IPS DF 4.7 (cell line): ENCODE measurements at regions not wholly inside any gene's neighbourhood (a gene's known extent, or its start where the extent isn't known, plus 50 kb on each side); places are given as distances from the start of the nearest gene placed in this dataset.

Source experiments
- DNase-seq: peaks from one replicate; pipeline ENCODE4 v3.0.0-alpha.2; 2013; ENCODE audit warnings: low spot score; ENCODE audit errors: extremely low read depth

GRCh38 chr10:64070241-64070640, 549.0 kb downstream of the REEP3 start:
- no peak for DNase-seq

DNA sequence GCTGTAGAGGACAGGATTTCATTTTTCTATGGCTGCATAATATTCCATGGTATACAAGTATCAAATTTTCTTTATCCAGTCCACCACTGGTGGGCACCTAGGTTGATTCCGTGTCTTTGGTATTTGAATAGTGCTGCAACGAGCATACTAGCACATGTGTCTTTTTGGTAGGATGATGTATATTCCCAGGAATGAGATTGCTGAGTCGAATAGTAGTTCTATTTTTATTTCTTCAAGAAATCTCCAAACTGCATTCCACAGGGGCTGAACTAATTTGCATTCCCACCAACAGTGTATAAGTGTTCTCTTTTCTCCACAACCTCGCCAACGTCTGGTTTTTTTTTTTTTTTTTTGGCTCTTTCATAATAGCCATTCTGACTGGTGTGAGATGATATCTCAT, 550.0 kb downstream of the REEP3 start:
- DNase-seq, result no peak

DNA sequence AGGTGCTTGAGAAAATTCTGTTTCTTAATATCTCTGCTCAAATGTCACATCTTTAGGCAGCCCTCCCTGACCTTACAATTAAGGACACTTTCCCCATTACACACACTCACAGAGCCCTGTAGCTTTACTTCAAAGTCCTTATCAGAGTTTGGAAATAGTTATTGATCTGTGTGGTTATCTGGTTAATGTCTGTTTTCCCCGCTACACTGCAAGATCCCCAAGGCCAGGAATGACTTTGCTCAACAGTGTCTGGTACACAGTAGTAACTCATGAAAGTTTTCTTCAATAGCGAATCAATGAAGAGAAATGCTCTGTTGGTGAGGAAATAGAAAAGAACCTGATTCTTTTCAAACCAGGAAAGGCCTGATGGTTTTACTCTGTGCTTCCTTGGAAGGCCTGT, 554.4 kb downstream of the REEP3 start:
- DNase-seq, result no peak

DNA sequence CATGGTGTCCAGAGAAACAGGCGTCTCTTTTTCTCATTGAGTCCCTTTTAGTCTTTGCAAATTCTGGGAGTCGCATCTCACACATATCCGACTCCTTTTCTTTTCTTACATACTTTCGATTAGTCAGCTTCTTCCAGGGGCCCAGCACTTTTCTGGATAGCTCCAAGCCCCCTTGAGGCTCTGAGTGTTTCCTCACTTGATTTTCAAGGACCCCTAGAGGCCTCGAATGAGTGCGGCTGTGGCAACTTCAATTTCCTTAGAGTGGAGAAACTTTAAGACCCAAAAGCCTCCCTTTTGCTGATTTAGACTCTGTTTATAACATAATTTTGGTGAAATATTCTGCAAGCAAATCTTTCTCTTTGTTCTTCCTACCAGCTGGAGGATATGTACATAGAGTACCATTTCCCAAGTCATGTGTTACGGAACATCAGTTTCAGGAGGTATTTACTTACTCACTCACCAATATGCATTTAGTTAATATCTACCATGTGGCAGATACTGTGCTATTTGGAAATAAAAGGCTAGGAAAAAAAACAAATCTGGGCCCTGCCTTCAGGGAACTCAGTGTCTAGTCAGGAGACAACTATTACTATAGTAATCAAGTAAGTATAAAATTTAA, 555.2 kb downstream of the REEP3 start:
- no peak for DNase-seq

GRCh38 chr10:64079341-64079740, 558.1 kb downstream of the REEP3 start:
- no peak for DNase-seq

DNA sequence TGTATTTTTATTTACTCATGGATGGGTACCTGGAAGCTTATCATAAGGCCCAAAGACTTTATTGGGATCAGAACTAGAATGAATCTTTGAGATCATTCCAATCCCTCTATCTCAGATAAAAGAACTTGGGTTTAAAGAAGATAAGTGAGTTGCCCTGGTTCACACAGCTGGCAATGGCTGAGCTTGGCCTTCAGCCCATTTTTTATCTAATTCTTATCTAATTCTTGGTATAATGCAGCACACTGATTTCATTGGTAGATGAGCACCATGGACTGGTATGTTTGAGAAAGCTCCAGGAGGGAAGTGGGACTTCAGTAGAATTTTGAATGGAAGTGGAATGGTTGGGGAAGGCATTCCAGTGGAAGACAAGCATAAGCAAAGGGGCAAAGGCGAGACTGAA, 558.9 kb downstream of the REEP3 start:
- no peak for DNase-seq

- no peak for DNase-seq
Measured at GRCh38 chr10:64081947-64082482, 560.8 kb downstream of the REEP3 start.

DNA sequence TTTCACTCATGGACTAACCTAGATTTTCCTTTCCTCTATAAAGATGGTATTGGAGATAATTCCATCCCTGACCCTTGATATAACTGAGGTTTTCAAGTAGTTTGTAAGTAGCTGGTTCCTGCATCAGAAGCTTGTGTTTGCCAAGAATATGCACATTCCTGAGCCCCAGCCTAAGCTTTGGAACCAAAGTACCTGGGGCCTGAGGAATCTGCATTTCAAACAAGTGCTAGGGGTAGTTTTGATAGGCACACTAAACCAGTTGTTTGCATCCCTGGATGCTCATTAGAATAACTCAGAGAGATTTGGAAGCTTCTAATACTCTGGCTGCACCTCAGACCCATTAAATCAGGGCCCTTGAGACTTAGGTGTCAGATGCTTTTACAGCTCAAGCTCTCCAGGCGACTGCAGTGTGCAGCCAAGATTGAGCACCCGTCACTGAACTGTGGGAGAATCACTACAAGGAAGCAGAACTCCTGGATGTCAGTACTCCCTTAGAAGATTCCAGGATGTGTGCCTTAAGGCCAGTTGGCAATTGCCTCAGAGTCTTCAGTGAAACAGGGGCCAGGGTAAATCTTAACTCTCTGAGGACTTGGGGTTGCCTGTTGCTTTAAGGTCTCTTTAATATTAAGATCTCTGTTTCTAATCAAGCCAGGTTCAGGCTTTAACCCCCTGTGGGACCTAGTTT, 565.0 kb downstream of the REEP3 start:
- DNase-seq, result peak; percentile 44

DNA sequence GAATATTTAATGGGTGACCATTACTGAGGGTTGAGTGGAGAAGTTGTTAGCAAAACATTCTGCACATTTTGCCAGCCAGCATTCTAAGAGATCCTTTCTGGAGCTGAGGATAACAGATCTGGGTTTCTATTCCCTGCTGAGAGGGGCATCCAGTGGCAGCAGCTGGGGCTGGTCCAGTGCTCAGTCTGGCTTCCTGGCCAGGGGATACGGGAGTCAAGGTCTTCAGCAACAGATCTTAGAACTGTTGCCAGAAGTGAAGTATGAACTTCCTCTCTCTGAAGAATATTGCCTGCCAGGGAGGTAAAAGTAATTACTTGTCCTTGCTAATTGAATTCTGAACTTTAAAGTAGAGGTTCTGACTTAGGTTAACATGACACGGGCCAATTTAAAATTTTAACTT, 568.4 kb downstream of the REEP3 start:
- no peak for DNase-seq

- no peak for DNase-seq
Measured at GRCh38 chr10:64090865-64091264, 569.7 kb downstream of the REEP3 start.

- no peak for DNase-seq
Measured at GRCh38 chr10:64091897-64092296, 570.7 kb downstream of the REEP3 start.

DNA sequence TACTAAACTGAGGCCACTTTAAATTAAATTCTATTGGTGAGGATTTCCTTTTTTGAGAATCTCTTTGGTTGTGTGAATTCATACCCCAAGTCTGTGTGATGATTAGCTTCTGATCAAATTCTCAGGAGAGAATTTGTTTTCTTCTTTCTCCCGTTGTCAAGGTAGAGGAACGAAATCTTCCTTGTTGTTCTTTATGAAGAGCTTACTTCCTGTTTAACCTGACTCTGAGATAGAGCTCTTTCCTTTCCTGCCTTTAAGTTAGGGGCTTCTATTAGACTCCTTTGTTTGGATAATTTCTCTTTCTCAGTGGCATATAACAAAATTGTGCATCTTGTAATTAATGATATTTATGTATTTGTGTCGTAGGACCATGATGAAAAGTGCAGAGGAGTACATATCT, 572.1 kb downstream of the REEP3 start:
- no peak for DNase-seq

DNA sequence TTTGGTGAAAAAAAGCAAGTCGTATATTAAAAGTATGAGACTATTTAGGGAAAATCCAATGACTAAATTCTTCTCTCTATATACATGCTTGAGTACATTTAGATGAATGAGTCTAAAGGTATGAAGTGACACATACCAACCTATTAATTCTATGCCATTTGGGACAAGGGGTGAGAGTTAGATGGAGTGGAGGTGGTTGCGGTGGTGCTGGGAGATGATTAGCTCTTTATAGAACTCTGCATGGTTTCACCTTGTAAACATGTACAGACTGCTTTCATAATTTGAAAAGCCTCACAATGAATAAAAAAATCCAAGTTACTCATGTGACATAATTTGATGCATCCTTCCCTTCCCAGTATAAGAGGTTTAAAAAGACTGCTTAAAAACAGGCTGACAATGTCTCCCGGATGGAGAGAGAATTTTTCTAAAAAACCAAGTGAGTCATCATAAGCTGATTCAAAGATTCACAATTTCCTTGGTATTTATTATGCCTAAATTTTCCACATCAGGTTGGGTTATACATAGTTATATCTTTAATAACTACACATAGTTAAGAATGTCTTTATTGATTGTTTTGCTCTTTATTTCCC, 572.8 kb downstream of the REEP3 start:
- DNase-seq, result no peak

GRCh38 chr10:64096941-64097340, 575.7 kb downstream of the REEP3 start:
- DNase-seq, result no peak

DNA sequence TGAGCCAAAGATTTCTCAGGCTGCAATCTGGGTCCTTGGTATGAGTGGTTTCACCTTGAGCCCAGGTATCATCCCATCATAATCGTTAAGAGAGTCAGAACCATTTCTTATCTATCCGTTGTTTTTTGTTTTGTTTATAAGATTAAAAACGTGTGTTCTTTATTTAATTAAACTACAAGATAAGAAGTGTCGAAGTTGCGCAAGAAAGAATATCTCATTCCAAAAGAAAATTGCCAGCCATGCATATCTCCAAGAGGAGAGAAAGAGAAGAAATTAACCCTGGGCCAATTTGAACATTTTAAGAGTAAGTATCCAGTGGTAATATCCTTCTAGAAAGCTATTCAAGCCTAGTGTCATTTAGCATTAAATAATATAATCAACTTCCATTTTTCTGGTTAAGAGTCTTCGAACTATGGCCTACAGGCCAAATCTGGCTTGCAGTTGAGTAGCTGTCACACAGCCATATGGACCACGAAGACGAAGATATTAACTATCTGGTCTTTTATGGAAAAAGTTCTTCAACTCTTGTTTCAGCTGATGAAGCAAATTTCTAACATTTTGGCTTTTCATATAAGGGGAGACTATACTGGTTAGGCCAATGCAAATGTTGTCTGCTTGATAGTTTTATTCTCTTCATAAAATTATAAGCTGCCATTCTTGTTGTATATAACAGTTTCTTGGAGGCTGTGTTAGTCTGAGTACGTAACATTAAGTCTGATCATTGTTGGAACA, 576.4 kb downstream of the REEP3 start:
- no peak for DNase-seq

GRCh38 chr10:64098994-64099393, 577.8 kb downstream of the REEP3 start:
- DNase-seq, result no peak

DNA sequence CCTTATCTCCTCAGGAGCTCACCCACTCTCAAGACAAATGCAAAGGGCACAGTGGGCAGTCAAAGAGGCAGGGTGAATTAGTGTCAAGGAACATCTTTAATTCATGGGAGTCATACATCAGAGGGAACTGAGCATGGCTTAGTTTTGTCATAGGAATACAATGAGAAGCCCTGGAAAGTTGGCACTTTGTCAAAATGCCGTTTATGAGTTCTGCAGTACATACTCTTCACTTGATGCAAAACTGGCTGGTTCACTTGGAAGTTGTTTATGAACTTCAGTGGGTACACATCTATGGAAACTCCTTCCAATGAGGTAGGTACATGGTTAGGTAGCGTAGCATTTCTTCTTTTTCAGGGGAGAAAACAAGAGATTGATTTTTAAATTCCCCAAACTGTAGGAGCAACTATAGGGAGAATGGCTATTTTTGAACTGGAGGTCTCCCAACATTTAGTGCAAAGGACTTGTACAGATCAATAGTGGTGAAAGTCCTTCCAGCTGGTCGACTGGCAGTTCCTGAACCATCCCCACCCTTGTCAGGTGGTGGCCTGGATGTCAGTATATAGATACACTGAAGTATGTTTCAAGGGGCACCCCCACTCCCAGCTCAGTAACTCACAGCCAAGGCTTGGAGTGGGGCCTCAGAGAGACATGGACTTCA, 580.5 kb downstream of the REEP3 start:
- DNase-seq, result no peak

DNA sequence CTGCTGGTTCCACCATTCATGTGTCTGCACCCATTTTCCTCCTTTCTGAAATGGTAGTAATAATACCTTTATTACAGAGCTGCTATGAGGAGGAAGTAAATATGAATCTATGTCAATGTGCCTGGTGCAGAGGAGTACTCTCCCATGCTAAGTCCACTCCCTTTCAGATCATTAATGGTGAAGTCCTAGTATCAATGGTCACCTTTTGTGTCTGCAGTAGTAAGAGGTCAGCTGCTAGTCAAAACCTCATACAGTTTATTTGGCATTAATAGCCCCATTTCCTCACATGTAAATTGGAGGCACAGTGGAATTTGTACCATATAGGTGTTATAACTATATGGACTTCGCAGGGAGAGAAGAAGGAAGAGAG, 581.0 kb downstream of the REEP3 start:
- no peak for DNase-seq

GRCh38 chr10:64102916-64103315, 581.7 kb downstream of the REEP3 start:
- DNase-seq, result no peak

DNA sequence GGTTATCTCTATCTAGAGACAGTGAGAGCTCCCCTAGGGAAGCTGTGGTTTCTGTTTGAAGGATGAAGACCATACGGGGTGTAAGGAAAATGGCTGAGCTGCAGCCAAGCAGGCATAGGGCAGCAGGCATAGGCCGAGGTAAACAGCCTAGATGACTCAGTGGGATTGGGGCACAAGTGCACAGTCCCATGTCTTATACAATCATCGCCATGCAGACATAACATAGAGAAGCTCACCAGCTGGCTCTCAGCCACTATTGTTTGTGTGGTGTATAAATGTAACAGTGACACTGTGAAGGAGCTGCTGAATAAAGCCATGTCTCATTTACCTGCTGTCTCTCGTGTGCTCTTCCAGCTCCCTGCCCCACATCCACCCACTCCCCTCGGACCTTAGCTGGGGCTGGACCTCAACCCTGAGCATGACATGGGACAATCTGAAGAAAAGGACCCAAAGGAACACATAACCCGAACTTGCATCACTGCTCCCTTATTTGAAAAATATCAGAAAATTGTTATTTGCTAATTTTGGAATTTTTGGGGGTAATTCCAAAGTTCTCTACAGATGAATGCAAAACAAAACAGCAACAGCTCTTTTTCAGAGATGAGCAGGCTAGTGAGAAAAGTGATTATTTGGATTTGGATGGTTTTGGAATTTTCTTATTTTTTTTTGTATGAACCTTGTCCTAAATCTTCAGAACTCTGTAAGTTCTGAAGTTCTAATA, 582.7 kb downstream of the REEP3 start:
- DNase-seq, result no peak

DNA sequence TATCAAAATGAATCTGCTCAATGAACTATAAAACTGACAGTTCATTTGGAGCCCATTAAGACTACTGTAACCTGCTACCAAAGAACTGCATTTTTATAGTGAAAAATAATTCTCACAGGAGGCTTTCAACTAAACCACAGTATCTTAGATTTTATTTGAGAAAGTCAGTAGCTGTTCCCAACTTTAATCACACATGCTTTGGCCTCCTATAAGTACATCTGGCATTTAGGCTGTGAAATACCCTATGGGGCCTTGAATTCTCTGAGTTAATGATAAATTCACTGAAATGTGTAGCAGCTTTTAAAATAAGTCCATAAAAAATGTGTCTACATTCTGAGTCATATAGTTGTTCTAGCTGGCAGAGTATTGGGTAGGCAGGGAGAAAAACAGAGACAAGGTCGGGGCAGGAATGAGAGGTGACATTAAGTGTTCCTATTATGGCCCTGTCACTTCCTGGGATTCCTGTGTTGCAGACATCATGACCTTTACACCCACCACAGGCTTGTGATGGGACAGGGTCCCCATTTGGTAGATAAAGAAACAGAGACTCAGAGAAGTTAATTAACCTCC, 588.8 kb downstream of the REEP3 start:
- no peak for DNase-seq
